Lower leg skin (tissue), 3 donors: ENCODE measurements at regions not wholly inside any gene's neighbourhood (a gene's known extent, or its start where the extent isn't known, plus 50 kb on each side); places are given as distances from the start of the nearest gene placed in this dataset.

ENCODE experiments used
- CTCF ChIP-seq, 3 donors: fragments of 450-650 bp; IDR thresholded peaks; one replicate each; pipeline ENCODE4 v1.5.1; 2016; ENCODE audit warnings: antibody characterized with exemption in 3 of 3, mild to moderate bottlenecking in 3 of 3, moderate library complexity in 2 of 3
- POLR2A ChIP-seq, 2 donors: fragments of 450-650 bp; IDR thresholded peaks; one replicate each; pipeline ENCODE4 v1.6.1; 2016 to 2017; ENCODE audit warnings: antibody characterized with exemption in 2 of 2, mild to moderate bottlenecking in 1 of 2, moderate library complexity in 1 of 2

DNA sequence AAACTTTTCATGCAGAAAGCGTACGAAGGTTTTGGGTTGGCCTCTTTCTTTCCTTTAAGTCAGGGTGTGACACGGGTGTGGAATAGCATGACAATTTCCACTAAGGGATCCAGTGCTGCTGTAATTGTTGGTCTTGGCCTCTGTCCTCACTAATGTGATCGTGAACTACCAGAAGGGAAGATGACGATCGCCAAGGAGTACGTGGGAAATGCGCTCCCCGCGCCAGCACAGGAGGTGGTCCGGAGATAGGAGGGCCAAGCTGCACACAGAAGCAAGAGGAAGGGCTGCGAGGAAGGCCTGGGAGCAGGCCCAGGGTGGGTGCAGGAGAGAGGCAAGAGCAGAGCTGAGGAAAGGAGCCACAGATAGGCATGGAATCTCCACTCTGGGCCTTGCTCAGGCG, 79.7 kb upstream of the PODXL start:
- TF ChIP-seq POLR2A (IDR thresholded peaks at IDR 0.05): no peak
- TF ChIP-seq CTCF (IDR thresholded peaks at IDR 0.05): no peak
